ENCODE measurements at regions not wholly inside any gene's neighbourhood (a gene's known extent, or its start where the extent isn't known, plus 50 kb on each side); places are given as distances from the start of the nearest gene placed in this dataset.

GRCh38 chr12:102755266-102755665 is 161.8 kb downstream of the PAH start:
- Histone ChIP-seq H3K36me3 (ENCODE audit: control insufficient read depth, insufficient read depth, low read length) (no peaks in the 10 kb centered on the region), H3K4me3 (replicated peaks; ENCODE audit: low read depth, low read length) (no peak overlapping the region)

DNA sequence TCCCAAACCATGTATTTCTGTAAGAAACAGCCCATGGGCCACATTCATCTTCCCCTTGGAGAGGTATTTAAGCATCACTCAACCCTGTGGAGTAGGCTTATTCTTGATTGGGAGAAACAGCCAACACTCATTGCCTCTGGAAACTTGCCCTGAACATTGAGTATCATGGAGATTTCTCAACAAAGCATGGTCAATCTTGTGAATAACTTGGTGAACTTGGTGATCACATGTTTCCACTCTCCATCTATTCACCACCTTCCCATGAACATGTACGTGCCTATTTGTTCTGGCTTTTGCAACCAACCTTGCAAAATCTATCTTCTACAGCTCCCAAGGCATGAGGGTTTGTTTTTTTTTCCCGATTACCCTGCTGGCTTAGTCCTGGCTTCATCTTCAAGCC is 163.2 kb downstream of the PAH start:
- Histone ChIP-seq H3K4me3 (replicated peaks; ENCODE audit: low read depth, low read length) (no peak overlapping the region), H3K36me3 (ENCODE audit: control insufficient read depth, insufficient read depth, low read length) (no peaks in the 10 kb centered on the region), H3K27me3 (replicated peaks; ENCODE audit: control insufficient read depth, insufficient read depth, low read length) (no peaks in the 10 kb centered on the region; the same call in 1 of the 2 replicates)
- DNase-seq (ENCODE audit: extremely low read depth, insufficient read length), result no peak
- no peak for TF ChIP-seq CTCF (IDR thresholded peaks at IDR 0.05; ENCODE audit: insufficient read depth, low read length, poor library complexity, severe bottlenecking)

More at GRCh38 chr12:102755266-102755665, 161.8 kb downstream of the PAH start:
- no peaks in the 10 kb centered on the region; the same call in 1 of the 2 replicates for H3K27me3 ChIP-seq (replicated peaks; ENCODE audit: control insufficient read depth, insufficient read depth, low read length)
- no peak for TF ChIP-seq CTCF (IDR thresholded peaks at IDR 0.05; ENCODE audit: insufficient read depth, low read length, poor library complexity, severe bottlenecking)
- no peak for DNase-seq (ENCODE audit: extremely low read depth, insufficient read length)

- Histone ChIP-seq H3K36me3 (ENCODE audit: control insufficient read depth, insufficient read depth, low read length) (no peaks in the 10 kb centered on the region), H3K27me3 (replicated peaks; ENCODE audit: control insufficient read depth, insufficient read depth, low read length) (no peaks in the 10 kb centered on the region), H3K4me3 (replicated peaks; ENCODE audit: low read depth, low read length) (no peak overlapping the region)
- TF ChIP-seq CTCF (IDR thresholded peaks at IDR 0.05; ENCODE audit: insufficient read depth, low read length, poor library complexity, severe bottlenecking), result no peak
- no peak for DNase-seq (ENCODE audit: extremely low read depth, insufficient read length)
Measured at GRCh38 chr12:102748704-102749103, 168.3 kb downstream of the PAH start.

DNA sequence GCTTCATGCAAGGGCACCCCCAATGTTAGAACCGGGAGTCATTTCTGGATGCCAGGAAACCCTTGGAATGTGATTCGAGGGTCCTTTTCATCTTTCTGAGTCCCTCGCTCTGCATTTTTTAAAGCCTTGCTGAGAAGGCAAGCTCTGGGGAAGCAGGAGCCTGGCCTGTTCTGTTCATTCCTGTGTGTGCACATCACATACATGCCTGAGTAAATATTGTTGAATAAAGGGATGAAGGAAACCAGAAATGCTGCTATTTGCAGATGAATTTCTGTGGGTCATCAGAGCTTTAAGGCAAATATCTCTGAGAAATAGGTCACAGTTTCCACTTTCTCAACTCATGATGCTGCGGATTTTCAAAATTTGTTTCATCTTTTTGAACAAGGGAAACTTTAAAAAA is 170.1 kb downstream of the PAH start:
- DNase-seq (ENCODE audit: extremely low read depth, insufficient read length), result no peak
- no peak for TF ChIP-seq CTCF (IDR thresholded peaks at IDR 0.05; ENCODE audit: insufficient read depth, low read length, poor library complexity, severe bottlenecking)
- Histone ChIP-seq H3K27me3 (replicated peaks; ENCODE audit: control insufficient read depth, insufficient read depth, low read length) (no peaks in the 10 kb centered on the region), H3K36me3 (ENCODE audit: control insufficient read depth, insufficient read depth, low read length) (no peaks in the 10 kb centered on the region), H3K4me3 (replicated peaks; ENCODE audit: low read depth, low read length) (no peak overlapping the region)

- no peaks in the 10 kb centered on the region for H3K36me3 ChIP-seq (ENCODE audit: control insufficient read depth, insufficient read depth, low read length)
- DNase-seq (ENCODE audit: extremely low read depth, insufficient read length), result no peak
- H3K27me3 ChIP-seq (replicated peaks; ENCODE audit: control insufficient read depth, insufficient read depth, low read length), result no peaks in the 10 kb centered on the region
- no peak overlapping the region for H3K4me3 ChIP-seq (replicated peaks; ENCODE audit: low read depth, low read length)
- no peak for TF ChIP-seq CTCF (IDR thresholded peaks at IDR 0.05; ENCODE audit: insufficient read depth, low read length, poor library complexity, severe bottlenecking)
Measured at GRCh38 chr12:102745971-102746600, 171.0 kb downstream of the PAH start.

- Histone ChIP-seq H3K36me3 (ENCODE audit: control insufficient read depth, insufficient read depth, low read length) (no peaks in the 10 kb centered on the region), H3K4me3 (replicated peaks; ENCODE audit: low read depth, low read length) (no peak overlapping the region), H3K27me3 (replicated peaks; ENCODE audit: control insufficient read depth, insufficient read depth, low read length) (no peaks in the 10 kb centered on the region)
- TF ChIP-seq CTCF (IDR thresholded peaks at IDR 0.05; ENCODE audit: insufficient read depth, low read length, poor library complexity, severe bottlenecking), result no peak
- DNase-seq (ENCODE audit: extremely low read depth, insufficient read length), result no peak
Measured at GRCh38 chr12:102741196-102741595, 175.8 kb downstream of the PAH start.

All from GM06990 (cell line).